HCT116 (cell line): ENCODE measurements at regions not wholly inside any gene's neighbourhood (a gene's known extent, or its start where the extent isn't known, plus 50 kb on each side); places are given as distances from the start of the nearest gene placed in this dataset.

Experiments used
- ATAC-seq: fragments of 200-7000 bp; cut with Tn5 transposase; 2 replicates; pipeline ENCODE4 v1.9.1; 2020; ENCODE audit warnings: mild to moderate bottlenecking, moderate library complexity
- BruUV-seq: library from RNA; stranded (reverse); fragments of 400-500 nt; replicated peaks from 2 replicates; lab custom pipeline; 2021; lab: Mats Ljungman, UMichigan
- CTCF ChIA-PET: fragments of 300-600 bp; sonication (Branson Sonifier 250); formaldehyde crosslinking; loops from one replicate; lab custom pipeline; 2021; ENCODE audit warnings: antibody characterized with exemption; lab: Charles Lee
- POLR2A ChIA-PET: fragments of 300-600, 350-600 bp; sonication (Branson Sonifier 250); formaldehyde crosslinking; loops from one replicate; lab custom pipeline; 2021; ENCODE audit warnings: antibody characterized with exemption; lab: Charles Lee
- RAD21 ChIA-PET, 2 experiments: fragments of 300-600 bp; sonication (Branson Sonifier 250); formaldehyde crosslinking; loops; one replicate each; lab custom pipeline; 2023; ENCODE audit warnings: low total read pairs in 2 of 2; ENCODE audit not compliant: uncharacterized antibody in 2 of 2, unreplicated experiment in 2 of 2, low non-redundant PET in 1 of 2; lab: Charles Lee
- DNase-seq: peaks from one replicate; pipeline ENCODE4 v3.0.0-alpha.2; 2010; ENCODE audit warnings: low read depth, low spot score
- H2AFZ ChIP-seq: fragments of 200-600 bp; shearing (Covaris generic), sonication (generic); 2 replicates; pipeline ENCODE4 v1.6.1; 2017; ENCODE audit warnings: low read depth, mixed run types, mixed read lengths, antibody characterized with exemption, low read length; ENCODE audit not compliant: poor library complexity, severe bottlenecking
- H3K27ac ChIP-seq: 2 replicates; pipeline ENCODE4 v1.5.1; 2012; ENCODE audit warnings: low read depth, low read length
- H3K27me3 ChIP-seq: fragments of 200-600 bp; sonication (generic); 2 replicates; pipeline ENCODE4 v1.6.1; 2016; ENCODE audit warnings: mixed run types, low read length, mixed read lengths; ENCODE audit not compliant: insufficient read depth
- H3K36me3 ChIP-seq, 2 experiments: fragments of 200-500 bp in 1 of 2; fragments of 200-600 bp in 1 of 2; sonication (Bioruptor generic) in 1 of 2; sonication (generic) in 1 of 2; 2 replicates each; pipeline versions ENCODE4 v1.5.1 to v1.6.1; 2014 to 2016; ENCODE audit warnings: low read length in 2 of 2, inconsistent platforms in 1 of 2, mixed read lengths in 1 of 2, mixed run types in 1 of 2; ENCODE audit not compliant: insufficient read depth in 2 of 2, control insufficient read depth in 1 of 2
- H3K4me1 ChIP-seq, 2 experiments: fragments of 200-600 bp in 1 of 2; sonication (generic) in 1 of 2; 2 replicates each; pipeline versions ENCODE4 v1.5.1 to v1.6.1; 2012 to 2017; ENCODE audit warnings: low read length in 2 of 2, inconsistent platforms in 1 of 2, mild to moderate bottlenecking in 1 of 2, mixed read lengths in 1 of 2, mixed run types in 1 of 2, moderate library complexity in 1 of 2; ENCODE audit not compliant: insufficient read depth in 2 of 2, control insufficient read depth in 1 of 2
- H3K4me2 ChIP-seq: fragments of 200-600 bp; sonication (generic); 2 replicates; pipeline ENCODE4 v1.6.1; 2017; ENCODE audit warnings: mixed run types, low read length, mixed read lengths
- H3K4me3 ChIP-seq, 2 experiments: fragments of 200-600 bp in 1 of 2; sonication (generic) in 1 of 2; replicated peaks in 1 of 2; 2 replicates each; pipeline ENCODE4 v1.5.1; 2011 to 2016; ENCODE audit warnings: low read length in 2 of 2, control low read depth in 1 of 2, low read depth in 1 of 2, mild to moderate bottlenecking in 1 of 2, mixed read lengths in 1 of 2, mixed run types in 1 of 2
- H3K79me2 ChIP-seq: fragments of 200-600 bp; sonication (generic); 2 replicates; pipeline ENCODE4 v1.6.1; 2017; ENCODE audit warnings: mild to moderate bottlenecking, mixed run types, low read length, moderate library complexity, mixed read lengths; ENCODE audit not compliant: insufficient read depth
- H3K9ac ChIP-seq: fragments of 200-600 bp; sonication (generic); 2 replicates; pipeline ENCODE4 v1.6.1; 2016; ENCODE audit warnings: low read length, mixed read lengths
- H3K9me2 ChIP-seq: fragments of 200-600 bp; sonication (generic), shearing (Covaris generic); 2 replicates; pipeline ENCODE4 v1.6.1; 2017; ENCODE audit warnings: mixed run types, mild to moderate bottlenecking, moderate library complexity; ENCODE audit not compliant: insufficient read depth
- H3K9me3 ChIP-seq, 2 experiments: fragments of 200-500 bp in 1 of 2; fragments of 200-600 bp in 1 of 2; sonication (Bioruptor generic) in 1 of 2; sonication (generic) in 1 of 2; 2 replicates each; pipeline ENCODE4 v1.6.1; 2014 to 2017; ENCODE audit warnings: low read length in 2 of 2, mixed read lengths in 2 of 2, inconsistent platforms in 1 of 2, low read depth in 1 of 2, mild to moderate bottlenecking in 1 of 2, mixed run types in 1 of 2, moderate library complexity in 1 of 2; ENCODE audit not compliant: control insufficient read depth in 1 of 2, insufficient read depth in 1 of 2
- H4K20me1 ChIP-seq: fragments of 200-600 bp; sonication (generic), shearing (Covaris generic); 2 replicates; pipeline ENCODE4 v1.6.1; 2017; ENCODE audit warnings: mixed run types, mild to moderate bottlenecking, moderate library complexity; ENCODE audit not compliant: insufficient read depth
- ATF3 ChIP-seq: IDR thresholded peaks from 2 replicates; pipeline ENCODE4 v1.6.1; 2012
- CBX3 ChIP-seq: IDR thresholded peaks from 2 replicates; pipeline ENCODE4 v1.6.1; 2012; ENCODE audit warnings: low read depth
- CEBPB ChIP-seq: IDR thresholded peaks from 2 replicates; pipeline ENCODE4 v1.6.1; 2012; ENCODE audit warnings: low read depth
- CTCF ChIP-seq, 3 experiments: fragments of 200-600 bp in 1 of 3; sonication (generic) in 1 of 3; IDR thresholded peaks in 2 of 3; conservative IDR thresholded peaks in 1 of 3; 2 replicates each; pipeline ENCODE4 v1.5.1; 2012 to 2017; ENCODE audit warnings: low read depth in 2 of 3, low read length in 2 of 3, antibody characterized with exemption in 1 of 3, borderline replicate concordance in 1 of 3, control low read depth in 1 of 3, mild to moderate bottlenecking in 1 of 3, mixed read lengths in 1 of 3, mixed run types in 1 of 3, moderate library complexity in 1 of 3; ENCODE audit not compliant: insufficient read depth in 1 of 3
- EGR1 ChIP-seq: IDR thresholded peaks from 2 replicates; pipeline ENCODE4 v1.6.1; 2012; ENCODE audit warnings: low read depth
- ELF1 ChIP-seq: IDR thresholded peaks from 2 replicates; pipeline ENCODE4 v1.6.1; 2012; ENCODE audit warnings: low read depth, borderline replicate concordance
- EZH2 ChIP-seq: fragments of 200-600 bp; sonication (generic); IDR thresholded peaks from 2 replicates; pipeline ENCODE4 v1.6.1; 2017; ENCODE audit warnings: antibody characterized with exemption, mixed run types
- EZH2phosphoT487 ChIP-seq: fragments of 200-600 bp; IDR thresholded peaks from 2 replicates; pipeline ENCODE4 v1.6.1; 2018; ENCODE audit warnings: antibody characterized with exemption, borderline replicate concordance
- FOSL1 ChIP-seq: IDR thresholded peaks from 2 replicates; pipeline ENCODE4 v1.6.1; 2012; ENCODE audit warnings: low read depth
- JUND ChIP-seq: IDR thresholded peaks from 2 replicates; pipeline ENCODE4 v1.6.1; 2012
- MAX ChIP-seq: IDR thresholded peaks from 2 replicates; pipeline ENCODE4 v1.6.1; 2012
- POLR2A ChIP-seq: IDR thresholded peaks from 2 replicates; pipeline ENCODE4 v1.7.0; 2011; ENCODE audit warnings: borderline replicate concordance; ENCODE audit not compliant: insufficient read depth, insufficient read length; ENCODE audit errors: extremely low read depth
- POLR2AphosphoS5 ChIP-seq: IDR thresholded peaks from 2 replicates; pipeline ENCODE4 v1.6.1; 2011; ENCODE audit warnings: mild to moderate bottlenecking, low read depth, low read length, moderate library complexity
- RAD21 ChIP-seq: IDR thresholded peaks from 2 replicates; pipeline ENCODE4 v1.6.1; 2012; ENCODE audit warnings: low read depth, mild to moderate bottlenecking
- SIN3A ChIP-seq: IDR thresholded peaks from 2 replicates; pipeline ENCODE4 v1.6.1; 2012; ENCODE audit warnings: low read depth
- SP1 ChIP-seq: IDR thresholded peaks from 2 replicates; pipeline ENCODE4 v1.6.1; 2012; ENCODE audit warnings: low read depth
- SRF ChIP-seq: IDR thresholded peaks from 2 replicates; pipeline ENCODE4 v1.6.1; 2012; ENCODE audit warnings: low read depth
- TCF7L2 ChIP-seq: IDR thresholded peaks from 2 replicates; pipeline ENCODE4 v1.7.0; 2011; ENCODE audit warnings: borderline replicate concordance, inconsistent platforms; ENCODE audit not compliant: insufficient read depth, insufficient read length; ENCODE audit errors: extremely low read depth
- YY1 ChIP-seq: IDR thresholded peaks from 2 replicates; pipeline ENCODE4 v1.6.1; 2011; ENCODE audit warnings: low read length, low read depth, moderate library complexity, mild to moderate bottlenecking; ENCODE audit not compliant: insufficient replicate concordance; ENCODE audit errors: extremely low read depth
- ZBTB33 ChIP-seq: IDR thresholded peaks from 2 replicates; pipeline ENCODE4 v1.6.1; 2011; ENCODE audit warnings: mild to moderate bottlenecking, low read length, moderate library complexity; ENCODE audit not compliant: insufficient replicate concordance; ENCODE audit errors: extremely low read depth
- ZNF274 ChIP-seq: fragments of 200-500 bp; sonication (Bioruptor generic); IDR thresholded peaks from 2 replicates; pipeline ENCODE4 v1.6.1; 2014; ENCODE audit warnings: mild to moderate bottlenecking, low read depth, low read length, inconsistent platforms
- intact Hi-C: fragments of 100-400 bp; cut with micrococcal nuclease; formaldehyde crosslinking; loops from 2 replicates; pipeline ENCODE4 v1.10.0; 2022

GRCh38 chr4:85209161-85209560 lies 242.7 kb upstream of the WDFY3 start (continued):
- TF ChIP-seq YY1 = no peak

- ChIA-PET POLR2A (no interaction called here), RAD21 (no interaction called here), CTCF (no interaction called here)
- Histone ChIP-seq H3K27me3 (no peaks in the 10 kb centered on the region), H3K4me1 (peaks cover 18 to 26% of the 10 kb centered on the region in 2 experiments), H4K20me1 (no peaks in the 10 kb centered on the region), H3K9ac (no peak overlapping the region), H3K79me2 (no peaks in the 10 kb centered on the region), H3K36me3 (no peaks in the 10 kb centered on the region), H3K4me2 (peak overlapping the region; percentile 47), H2AFZ (peak overlapping the region; percentile 51), H3K9me3 (no peaks in the 10 kb centered on the region), H3K9me2 (no peaks in the 10 kb centered on the region), H3K27ac (no peak overlapping the region), H3K4me3 (no peak overlapping the region)
- DNase-seq = peak; percentile 57
- intact Hi-C loops = no loop called here
- BruUV-seq = no TSS peak
- peak; percentile 70 for ATAC-seq
- TF ChIP-seq EGR1 (no peak), YY1 (no peak), CBX3 (peak; percentile 64; the same call in 1 of the 2 replicates), EZH2phosphoT487 (no peak), CEBPB (peak; percentile 60), SP1 (peak; percentile 66), JUND (peak; percentile 77), SRF (0 out of 2 replicates have a peak, but pooled peaks have one; percentile 21), POLR2A (no peak), ZBTB33 (no peak), POLR2AphosphoS5 (peak; percentile 15; the same call in 1 of the 2 replicates), EZH2 (no peak), ZNF274 (no peak), CTCF (IDR thresholded peaks at IDR 0.05 in 2 of 3, conservative IDR thresholded peaks at IDR 0.05 in 1 of 3; ENCODE audit: borderline replicate concordance in 1 of 3, insufficient read depth in 1 of 3, low read depth in 2 of 3, low read length in 2 of 3) (no peak), SIN3A (peak; percentile 62), ELF1 (no peak), TCF7L2 (no peak), ATF3 (no peak), RAD21 (no peak), FOSL1 (peak; percentile 78), MAX (no peak; the same call in none of the 2 replicates)
These were observed 243.9 kb upstream of the WDFY3 start for GRCh38 chr4:85210353-85210752.
